ENCODE measurements at regions not wholly inside any gene's neighbourhood (a gene's known extent, or its start where the extent isn't known, plus 50 kb on each side); places are given as distances from the start of the nearest gene placed in this dataset.

DNA sequence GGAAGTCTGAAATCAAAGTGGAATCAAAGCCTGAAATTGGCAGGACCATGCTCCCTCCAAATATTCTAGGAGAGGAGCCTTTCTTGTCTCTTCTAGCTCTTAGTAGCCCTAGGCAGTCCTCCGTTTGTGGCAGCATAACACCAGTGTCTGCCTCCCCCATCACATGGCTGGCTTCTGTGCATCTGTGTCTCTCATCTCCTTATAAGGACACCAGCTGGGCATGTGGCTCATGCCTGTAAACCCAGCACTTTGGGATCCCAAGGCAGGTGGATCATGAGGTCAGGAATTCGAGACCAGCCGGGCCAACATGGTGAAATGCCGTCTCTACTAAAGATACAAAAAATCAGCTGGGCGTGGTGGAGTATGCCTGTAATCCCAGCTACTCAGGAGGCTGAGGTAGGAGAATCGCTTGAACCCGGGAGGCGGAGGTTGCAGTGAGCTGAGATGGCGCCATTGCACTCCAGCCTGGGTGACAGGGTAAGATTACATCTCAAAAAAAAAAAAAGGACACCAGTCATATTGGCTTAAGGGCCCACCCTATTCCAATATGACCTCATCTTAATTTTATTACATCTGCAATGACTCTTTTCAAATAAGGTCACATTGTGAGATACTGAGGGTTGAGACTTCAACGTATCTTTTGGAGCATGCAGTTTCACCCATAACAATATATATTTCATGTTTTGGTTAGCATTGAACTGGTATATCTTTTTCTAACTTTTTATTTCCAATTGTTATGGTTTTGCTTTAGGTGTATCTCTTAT lies 148.0 kb upstream of the TPM1 start:
- H3K4me3 Mint-ChIP-seq (ENCODE audit: unreplicated experiment) = no peak overlapping the region
- DNase-seq = no peak
- peaks cover 19% of the 10 kb centered on the region for H3K4me1 Mint-ChIP-seq (ENCODE audit: low read depth, unreplicated experiment)
- H3K27ac Mint-ChIP-seq (ENCODE audit: unreplicated experiment) = peak overlapping the region; percentile 64
- no peaks in the 10 kb centered on the region for H3K9me3 Mint-ChIP-seq (ENCODE audit: unreplicated experiment)
- no peaks in the 10 kb centered on the region for H3K36me3 Mint-ChIP-seq (ENCODE audit: unreplicated experiment)
- TF ChIP-seq, protein P1, sequence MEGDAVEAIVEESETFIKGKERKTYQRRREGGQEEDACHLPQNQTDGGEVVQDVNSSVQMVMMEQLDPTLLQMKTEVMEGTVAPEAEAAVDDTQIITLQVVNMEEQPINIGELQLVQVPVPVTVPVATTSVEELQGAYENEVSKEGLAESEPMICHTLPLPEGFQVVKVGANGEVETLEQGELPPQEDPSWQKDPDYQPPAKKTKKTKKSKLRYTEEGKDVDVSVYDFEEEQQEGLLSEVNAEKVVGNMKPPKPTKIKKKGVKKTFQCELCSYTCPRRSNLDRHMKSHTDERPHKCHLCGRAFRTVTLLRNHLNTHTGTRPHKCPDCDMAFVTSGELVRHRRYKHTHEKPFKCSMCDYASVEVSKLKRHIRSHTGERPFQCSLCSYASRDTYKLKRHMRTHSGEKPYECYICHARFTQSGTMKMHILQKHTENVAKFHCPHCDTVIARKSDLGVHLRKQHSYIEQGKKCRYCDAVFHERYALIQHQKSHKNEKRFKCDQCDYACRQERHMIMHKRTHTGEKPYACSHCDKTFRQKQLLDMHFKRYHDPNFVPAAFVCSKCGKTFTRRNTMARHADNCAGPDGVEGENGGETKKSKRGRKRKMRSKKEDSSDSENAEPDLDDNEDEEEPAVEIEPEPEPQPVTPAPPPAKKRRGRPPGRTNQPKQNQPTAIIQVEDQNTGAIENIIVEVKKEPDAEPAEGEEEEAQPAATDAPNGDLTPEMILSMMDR (IDR thresholded peaks at IDR 0.05; ENCODE audit: partially characterized antibody, unreplicated experiment) = no peak
- H3K27me3 Mint-ChIP-seq (ENCODE audit: unreplicated experiment) = peaks cover 4% of the 10 kb centered on the region

DNA sequence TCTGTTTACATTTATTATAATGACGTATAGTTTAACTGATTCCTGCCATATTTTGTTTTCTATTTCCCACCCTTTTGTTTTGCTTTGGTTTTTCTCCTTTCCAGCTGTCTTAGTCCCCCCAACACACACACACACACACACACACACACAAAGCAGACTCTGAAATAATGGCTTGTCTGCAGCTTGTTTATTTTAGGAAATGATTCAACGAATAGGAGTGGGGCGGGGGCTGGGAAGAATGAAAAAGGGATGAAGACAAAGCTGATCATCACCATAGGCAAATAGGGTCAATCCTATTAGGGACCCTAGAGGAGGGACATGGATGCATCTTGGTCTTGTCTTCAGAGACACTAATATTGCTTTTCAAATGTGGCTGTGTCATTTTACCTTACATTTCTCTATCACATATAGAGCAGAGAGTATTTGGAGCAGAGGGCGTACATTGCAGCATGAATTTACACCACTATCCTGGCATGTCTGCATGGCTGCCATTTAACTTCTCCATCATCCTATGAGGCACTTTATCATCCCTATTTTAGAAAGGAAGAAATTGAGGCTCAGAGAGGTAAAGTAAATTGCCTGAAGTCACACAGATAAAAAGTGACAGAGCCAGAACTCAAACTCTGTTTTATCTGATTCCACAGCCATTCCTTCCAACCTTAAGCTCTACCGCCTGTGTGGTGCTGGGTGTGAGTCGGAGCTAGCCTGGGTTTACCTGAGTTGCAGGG lies 147.2 kb upstream of the TPM1 start:
- H3K36me3 Mint-ChIP-seq (ENCODE audit: unreplicated experiment) = no peaks in the 10 kb centered on the region
- DNase-seq = no peak
- peaks cover 19% of the 10 kb centered on the region for H3K4me1 Mint-ChIP-seq (ENCODE audit: low read depth, unreplicated experiment)
- peaks cover 4% of the 10 kb centered on the region for H3K27me3 Mint-ChIP-seq (ENCODE audit: unreplicated experiment)
- TF ChIP-seq, protein P1 (IDR thresholded peaks at IDR 0.05; ENCODE audit: partially characterized antibody, unreplicated experiment) = no peak
- H3K4me3 Mint-ChIP-seq (ENCODE audit: unreplicated experiment) = no peak overlapping the region
- no peaks in the 10 kb centered on the region for H3K9me3 Mint-ChIP-seq (ENCODE audit: unreplicated experiment)
- H3K27ac Mint-ChIP-seq (ENCODE audit: unreplicated experiment) = no peak overlapping the region

DNA sequence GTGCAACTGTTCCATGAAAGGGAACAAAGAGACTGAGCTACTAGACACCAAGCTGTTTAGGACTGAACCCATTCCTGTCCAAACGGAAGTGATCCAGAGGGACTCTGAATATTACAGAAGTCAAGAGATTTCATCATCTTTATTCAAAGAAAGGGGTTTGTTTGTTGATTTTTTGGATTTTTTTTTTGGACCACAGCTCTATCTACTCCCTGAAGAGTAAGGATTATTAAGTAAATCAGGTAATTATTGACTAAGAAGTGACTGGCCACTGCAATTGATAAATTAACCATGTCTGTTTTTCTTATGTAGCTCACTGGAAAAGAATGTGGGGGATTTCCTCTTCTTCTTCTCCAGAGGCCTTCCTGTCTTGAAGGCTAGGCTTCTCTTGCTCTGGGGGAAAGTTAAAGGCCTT lies 146.6 kb upstream of the TPM1 start:
- TF ChIP-seq, protein P1 (IDR thresholded peaks at IDR 0.05; ENCODE audit: partially characterized antibody, unreplicated experiment) = no peak
- H3K27ac Mint-ChIP-seq (ENCODE audit: unreplicated experiment) = no peak overlapping the region
- H3K4me3 Mint-ChIP-seq (ENCODE audit: unreplicated experiment) = no peak overlapping the region
- H3K27me3 Mint-ChIP-seq (ENCODE audit: unreplicated experiment) = peaks cover 4% of the 10 kb centered on the region
- peaks cover 19% of the 10 kb centered on the region for H3K4me1 Mint-ChIP-seq (ENCODE audit: low read depth, unreplicated experiment)
- no peak for DNase-seq
- no peaks in the 10 kb centered on the region for H3K9me3 Mint-ChIP-seq (ENCODE audit: unreplicated experiment)
- no peaks in the 10 kb centered on the region for H3K36me3 Mint-ChIP-seq (ENCODE audit: unreplicated experiment)

DNA sequence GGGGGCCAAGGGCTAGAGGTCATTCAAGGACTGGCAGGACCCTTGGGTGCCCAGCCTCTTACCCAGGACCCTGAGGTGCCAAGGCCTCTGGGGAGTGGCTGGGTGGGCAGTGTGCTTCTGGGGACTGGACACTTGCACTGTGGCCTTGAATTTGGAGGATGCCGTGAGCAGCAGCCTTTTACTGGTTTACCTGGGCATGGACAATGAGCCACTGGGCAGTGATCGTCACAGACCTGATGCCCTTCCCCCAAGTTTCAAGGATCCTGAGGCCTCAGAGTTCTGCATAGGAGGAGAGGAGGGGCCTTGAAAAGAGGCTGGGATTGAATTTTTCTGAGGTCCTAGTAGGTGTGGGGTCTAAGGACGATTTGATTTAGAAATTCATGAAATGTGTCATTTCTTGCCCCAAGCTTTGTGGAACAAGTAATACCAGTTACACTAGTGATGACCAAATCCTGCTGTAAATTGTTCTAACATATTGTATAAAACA lies 146.1 kb upstream of the TPM1 start:
- no peak overlapping the region for H3K27ac Mint-ChIP-seq (ENCODE audit: unreplicated experiment)
- TF ChIP-seq, protein P1 (IDR thresholded peaks at IDR 0.05; ENCODE audit: partially characterized antibody, unreplicated experiment) = no peak
- DNase-seq = no peak
- peaks cover 4% of the 10 kb centered on the region for H3K27me3 Mint-ChIP-seq (ENCODE audit: unreplicated experiment)
- no peaks in the 10 kb centered on the region for H3K9me3 Mint-ChIP-seq (ENCODE audit: unreplicated experiment)
- H3K4me3 Mint-ChIP-seq (ENCODE audit: unreplicated experiment) = no peak overlapping the region
- no peaks in the 10 kb centered on the region for H3K36me3 Mint-ChIP-seq (ENCODE audit: unreplicated experiment)
- H3K4me1 Mint-ChIP-seq (ENCODE audit: low read depth, unreplicated experiment) = peaks cover 19% of the 10 kb centered on the region

All from glutamatergic neuron (in vitro differentiated cells).